H1 (cell line): ENCODE measurements at regions not wholly inside any gene's neighbourhood (a gene's known extent, or its start where the extent isn't known, plus 50 kb on each side); places are given as distances from the start of the nearest gene placed in this dataset.

Source experiments
- CHD2 ChIP-seq: IDR thresholded peaks from 2 replicates; pipeline ENCODE4 v1.6.1; 2012; ENCODE audit warnings: low read length, improper control_type of control experiment
- CTCF ChIP-seq, 3 experiments: IDR thresholded peaks; 1 replicate in 2 of 3; 2 replicates in 1 of 3; pipeline versions ENCODE4 v1.5.1 to v1.6.1; 2011; ENCODE audit warnings: low read length in 3 of 3, mild to moderate bottlenecking in 3 of 3, inconsistent platforms in 2 of 3, low read depth in 1 of 3, moderate library complexity in 1 of 3; ENCODE audit not compliant: insufficient read depth in 1 of 3; ENCODE audit errors: control extremely low read depth in 1 of 3
- HDAC2 ChIP-seq, 2 experiments: fragments of 300-600 bp in 1 of 2; sonication (generic) in 1 of 2; IDR thresholded peaks; 2 replicates each; pipeline ENCODE4 v1.6.1; 2011 to 2012; ENCODE audit warnings: low read depth in 2 of 2, low read length in 2 of 2, mild to moderate bottlenecking in 2 of 2, moderate library complexity in 2 of 2, borderline replicate concordance in 1 of 2, inconsistent platforms in 1 of 2
- JUN ChIP-seq: IDR thresholded peaks from 2 replicates; pipeline ENCODE4 v1.6.1; 2011; ENCODE audit warnings: low read depth, mild to moderate bottlenecking, improper control_type of control experiment, low read length
- POLR2A ChIP-seq, 2 experiments: IDR thresholded peaks; 1 replicate in 1 of 2; 2 replicates in 1 of 2; pipeline ENCODE4 v1.6.1; 2011; ENCODE audit warnings: low read depth in 2 of 2, low read length in 2 of 2, mild to moderate bottlenecking in 2 of 2; ENCODE audit errors: control extremely low read depth in 1 of 2

- TF ChIP-seq POLR2A (IDR thresholded peaks at IDR 0.05; ENCODE audit: control extremely low read depth in 1 of 2, low read depth in 2 of 2, low read length in 2 of 2) (no peak), CTCF (IDR thresholded peaks at IDR 0.05; ENCODE audit: control extremely low read depth in 1 of 3, insufficient read depth in 1 of 3, low read depth in 1 of 3, low read length in 3 of 3) (no peak), CHD2 (no peak), JUN (no peak), HDAC2 (IDR thresholded peaks at IDR 0.05; ENCODE audit: borderline replicate concordance in 1 of 2, low read depth in 2 of 2, low read length in 2 of 2) (no peak)
Observed at GRCh38 chr13:40185414-40185813, 481.0 kb downstream of the FOXO1 start.
